BLaER1 (cell line): ENCODE measurements at regions not wholly inside any gene's neighbourhood (a gene's known extent, or its start where the extent isn't known, plus 50 kb on each side); places are given as distances from the start of the nearest gene placed in this dataset.

Experiments
- H3K27ac ChIP-seq: shearing (Covaris generic); formaldehyde crosslinking; 2 replicates; pipeline ENCODE4 v1.8.1; 2022
- H3K27me3 ChIP-seq: shearing (Covaris generic); formaldehyde crosslinking; 2 replicates; pipeline ENCODE4 v1.8.1; 2022
- H3K36me3 ChIP-seq: shearing (Covaris generic); formaldehyde crosslinking; 2 replicates; pipeline ENCODE4 v1.8.1; 2022
- H3K4me1 ChIP-seq: shearing (Covaris generic); formaldehyde crosslinking; 2 replicates; pipeline ENCODE4 v1.8.1; 2022
- H3K4me2 ChIP-seq: shearing (Covaris generic); formaldehyde crosslinking; 2 replicates; pipeline ENCODE4 v1.8.1; 2022
- H3K4me3 ChIP-seq: shearing (Covaris generic); formaldehyde crosslinking; 2 replicates; pipeline ENCODE4 v1.8.1; 2022
- H3K9ac ChIP-seq: shearing (Covaris generic); formaldehyde crosslinking; 2 replicates; pipeline ENCODE4 v1.8.1; 2022
- H3K9me3 ChIP-seq: shearing (Covaris generic); formaldehyde crosslinking; 2 replicates; pipeline ENCODE4 v1.8.1; 2022
- H4K20me1 ChIP-seq: shearing (Covaris generic); formaldehyde crosslinking; 2 replicates; pipeline ENCODE4 v1.8.1; 2022
- Cebpa-rat ChIP-seq: shearing (Covaris generic); IDR thresholded peaks from 2 replicates; pipeline ENCODE4 v1.8.1; 2022

DNA sequence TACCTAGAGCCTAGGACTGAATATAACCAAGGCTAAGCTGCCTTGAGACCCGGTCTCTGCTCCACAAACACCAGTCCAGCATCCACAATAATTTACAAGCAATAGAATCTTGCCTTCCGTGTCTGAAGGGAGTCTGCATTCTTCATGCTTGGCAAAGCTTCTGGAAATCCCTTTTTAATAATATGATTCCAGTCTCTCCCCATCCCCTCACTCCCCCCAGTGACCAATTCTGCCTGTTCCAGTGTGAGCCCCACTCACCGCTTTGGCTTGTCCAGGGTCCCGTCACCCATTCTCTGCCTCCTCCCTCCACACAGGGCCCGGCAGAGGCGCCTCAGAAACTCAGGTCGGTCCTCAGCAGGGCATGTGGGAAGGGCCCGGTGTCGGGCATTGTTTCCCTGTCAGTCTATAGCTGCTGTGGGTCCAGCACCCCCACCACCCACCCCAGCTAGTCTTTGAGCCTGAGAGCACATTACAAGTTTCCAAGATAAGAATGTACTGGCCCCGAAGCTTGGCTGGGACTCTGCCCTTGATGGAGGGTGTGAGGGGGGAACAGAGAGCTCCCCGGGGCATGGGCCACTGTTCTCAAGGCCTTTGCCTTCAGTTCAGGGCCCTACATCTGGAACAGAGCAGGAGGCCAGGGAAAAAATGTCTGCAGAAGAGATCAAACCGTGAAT lies 129.7 kb upstream of the MYCN start:
- no peak overlapping the region for H3K9ac ChIP-seq
- peaks cover 13% of the 10 kb centered on the region for H3K4me1 ChIP-seq
- no peak for TF ChIP-seq Cebpa-rat
- no peaks in the 10 kb centered on the region for H4K20me1 ChIP-seq
- no peak overlapping the region for H3K27ac ChIP-seq
- no peak overlapping the region for H3K4me2 ChIP-seq
- H3K4me3 ChIP-seq: no peak overlapping the region
- no peaks in the 10 kb centered on the region for H3K9me3 ChIP-seq
- H3K27me3 ChIP-seq: no peaks in the 10 kb centered on the region
- no peaks in the 10 kb centered on the region for H3K36me3 ChIP-seq

DNA sequence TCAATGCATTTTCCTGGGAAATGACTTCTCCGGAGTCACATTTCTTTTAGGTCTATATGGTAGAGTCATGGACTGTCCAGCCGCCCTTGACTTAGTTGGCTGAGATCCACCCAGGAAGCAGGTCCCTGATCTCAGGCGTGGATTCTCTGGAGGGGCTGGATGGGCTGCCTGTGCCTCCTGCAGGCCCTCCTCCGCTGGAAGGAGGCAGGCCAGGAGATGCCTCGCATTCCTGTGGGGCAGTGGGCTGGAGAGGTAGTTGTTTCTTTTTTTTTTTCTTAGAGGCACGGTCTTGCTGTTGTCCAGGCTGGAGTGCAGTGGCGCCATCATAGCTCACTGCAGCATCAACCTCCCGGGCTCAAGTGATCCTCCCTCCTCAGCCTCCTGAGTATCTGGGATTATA lies 129.0 kb upstream of the MYCN start:
- Histone ChIP-seq H3K9ac (no peak overlapping the region), H3K27me3 (no peaks in the 10 kb centered on the region), H3K27ac (no peak overlapping the region)

DNA sequence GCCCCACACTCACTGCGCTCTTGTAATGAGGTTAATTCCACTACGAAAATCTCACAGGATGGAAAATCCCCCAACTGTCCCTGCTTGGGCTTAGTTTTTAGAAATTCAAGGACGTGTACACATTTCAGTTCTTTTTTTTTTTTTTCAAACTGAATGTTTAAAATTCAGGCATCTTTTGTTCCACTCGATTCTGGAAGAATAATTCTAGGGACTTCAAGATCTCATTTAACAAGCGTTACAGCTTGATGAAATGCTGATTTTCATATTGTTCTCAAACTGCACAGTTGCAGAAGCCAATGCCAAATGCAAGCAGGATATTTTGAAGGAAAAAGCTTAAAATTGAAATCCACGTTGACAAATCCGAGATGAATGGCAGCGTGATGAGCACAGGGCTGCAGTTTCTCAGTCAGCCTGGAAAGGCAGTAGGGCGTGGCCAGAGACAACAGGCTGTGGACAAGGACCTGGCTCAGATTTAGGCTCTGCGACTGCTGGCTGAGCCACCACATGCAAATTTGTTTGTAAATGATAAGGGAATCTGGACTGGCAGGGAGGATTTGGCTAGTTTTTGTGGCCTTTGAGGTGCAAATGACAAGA lies 128.1 kb upstream of the MYCN start:
- Histone ChIP-seq H3K9me3 (no peaks in the 10 kb centered on the region), H3K36me3 (no peaks in the 10 kb centered on the region), H3K27ac (no peak overlapping the region), H3K4me2 (no peak overlapping the region), H3K27me3 (no peaks in the 10 kb centered on the region), H3K4me3 (no peak overlapping the region), H3K9ac (no peak overlapping the region), H3K4me1 (peaks cover 13% of the 10 kb centered on the region), H4K20me1 (no peaks in the 10 kb centered on the region)
- TF ChIP-seq Cebpa-rat: no peak

More for the DNA sequence above, 129.0 kb upstream of the MYCN start:
- no peaks in the 10 kb centered on the region for H4K20me1 ChIP-seq
- no peaks in the 10 kb centered on the region for H3K9me3 ChIP-seq
- H3K4me3 ChIP-seq: no peak overlapping the region
- H3K36me3 ChIP-seq: no peaks in the 10 kb centered on the region
- no peak for TF ChIP-seq Cebpa-rat
- H3K4me1 ChIP-seq: peaks cover 13% of the 10 kb centered on the region
- no peak overlapping the region for H3K4me2 ChIP-seq

DNA sequence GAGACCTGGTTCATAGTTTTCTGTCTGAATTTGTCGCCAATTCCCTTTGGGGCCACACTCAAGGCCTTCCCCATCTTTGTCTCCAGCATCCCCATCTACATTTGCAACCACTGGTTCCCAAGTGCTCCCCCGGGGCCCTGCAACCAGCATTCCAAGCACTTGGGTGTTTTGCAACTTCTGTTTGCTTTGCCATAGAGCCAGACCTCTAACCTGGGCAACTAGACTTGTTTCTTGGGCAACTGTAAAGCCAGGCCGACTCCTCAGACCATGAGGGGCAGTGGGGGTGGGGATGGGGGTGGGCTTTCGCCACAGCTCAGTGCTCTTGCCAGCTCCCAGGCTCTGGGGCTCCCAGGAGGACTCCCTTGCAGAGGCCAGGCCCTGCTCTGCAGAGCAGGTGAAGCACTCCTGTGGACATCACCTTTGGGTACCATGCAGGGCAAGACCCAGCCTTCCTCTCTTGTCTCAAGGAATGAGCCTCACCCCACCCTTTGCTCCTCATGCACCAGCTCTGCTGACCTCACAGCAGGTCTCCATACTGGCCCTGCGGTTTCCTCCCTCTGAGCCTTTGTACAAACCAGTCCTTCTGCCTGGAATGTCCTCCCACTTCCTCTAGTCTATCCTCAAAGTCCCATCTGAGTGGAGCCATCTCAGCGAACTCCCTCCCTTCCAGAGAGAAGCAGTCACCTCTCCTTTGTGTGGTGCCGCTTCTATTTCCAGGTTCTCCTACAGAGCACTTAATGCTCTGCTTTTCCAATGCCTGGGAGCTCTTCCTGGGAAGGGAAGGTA lies 126.7 kb upstream of the MYCN start:
- no peaks in the 10 kb centered on the region for H3K27me3 ChIP-seq

DNA sequence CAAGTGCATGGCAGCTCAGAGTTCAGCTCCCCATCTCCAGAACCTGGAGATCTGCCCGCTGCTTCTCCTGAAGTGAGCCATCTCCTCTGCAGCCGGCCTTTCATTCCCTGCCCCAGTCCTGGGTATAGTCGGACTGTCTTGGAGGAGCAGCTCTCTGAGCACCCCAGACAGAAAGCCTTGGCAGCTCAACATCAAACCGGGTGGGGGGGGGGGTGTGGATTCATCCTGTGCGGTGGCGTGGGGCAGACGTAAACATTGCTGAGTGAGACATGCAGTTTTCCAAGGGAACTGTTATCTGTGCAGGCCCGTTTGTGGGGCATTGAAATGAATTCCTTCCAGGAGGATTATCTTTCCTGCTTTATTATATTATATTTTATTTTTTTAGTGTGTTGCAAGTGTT lies 125.9 kb upstream of the MYCN start:
- no peak for TF ChIP-seq Cebpa-rat
- H3K27ac ChIP-seq: no peak overlapping the region
- no peaks in the 10 kb centered on the region for H3K4me1 ChIP-seq
- no peaks in the 10 kb centered on the region for H3K9me3 ChIP-seq
- no peak overlapping the region for H3K9ac ChIP-seq
- no peaks in the 10 kb centered on the region for H3K36me3 ChIP-seq
- no peak overlapping the region for H3K4me2 ChIP-seq
- H3K4me3 ChIP-seq: no peak overlapping the region
- no peaks in the 10 kb centered on the region for H4K20me1 ChIP-seq
- no peaks in the 10 kb centered on the region for H3K27me3 ChIP-seq

More for the DNA sequence above, 126.7 kb upstream of the MYCN start:
- Histone ChIP-seq H4K20me1 (no peaks in the 10 kb centered on the region), H3K4me3 (no peak overlapping the region), H3K27ac (no peak overlapping the region), H3K4me2 (no peak overlapping the region), H3K4me1 (peaks cover 6% of the 10 kb centered on the region), H3K9ac (no peak overlapping the region), H3K9me3 (no peaks in the 10 kb centered on the region), H3K36me3 (no peaks in the 10 kb centered on the region)
- TF ChIP-seq Cebpa-rat: no peak

DNA sequence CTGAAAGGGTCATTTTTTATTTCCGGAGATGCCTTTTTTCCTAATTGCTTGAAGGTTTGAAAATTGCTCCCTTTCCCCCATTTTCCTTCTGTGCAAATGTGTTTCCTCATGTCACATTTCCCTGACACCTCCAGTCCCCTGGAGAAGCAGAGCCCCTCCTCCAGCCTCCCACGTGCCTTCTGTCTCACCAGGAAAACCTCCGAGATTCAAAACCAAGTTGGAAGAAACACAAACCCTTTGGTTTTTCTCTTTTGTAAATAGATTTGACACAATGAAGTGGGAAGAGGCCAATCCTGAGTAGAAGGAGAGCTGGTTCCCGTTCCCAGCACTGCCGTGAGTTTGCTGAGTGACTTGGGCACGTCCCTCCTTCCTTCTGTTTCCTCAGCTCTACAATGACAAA lies 125.4 kb upstream of the MYCN start:
- no peak overlapping the region for H3K27ac ChIP-seq
- H3K9ac ChIP-seq: no peak overlapping the region
- H3K27me3 ChIP-seq: no peaks in the 10 kb centered on the region
- H4K20me1 ChIP-seq: no peaks in the 10 kb centered on the region
- H3K36me3 ChIP-seq: no peaks in the 10 kb centered on the region
- H3K4me3 ChIP-seq: no peak overlapping the region
- H3K4me1 ChIP-seq: no peaks in the 10 kb centered on the region
- TF ChIP-seq Cebpa-rat: no peak
- H3K9me3 ChIP-seq: no peaks in the 10 kb centered on the region
- no peak overlapping the region for H3K4me2 ChIP-seq

DNA sequence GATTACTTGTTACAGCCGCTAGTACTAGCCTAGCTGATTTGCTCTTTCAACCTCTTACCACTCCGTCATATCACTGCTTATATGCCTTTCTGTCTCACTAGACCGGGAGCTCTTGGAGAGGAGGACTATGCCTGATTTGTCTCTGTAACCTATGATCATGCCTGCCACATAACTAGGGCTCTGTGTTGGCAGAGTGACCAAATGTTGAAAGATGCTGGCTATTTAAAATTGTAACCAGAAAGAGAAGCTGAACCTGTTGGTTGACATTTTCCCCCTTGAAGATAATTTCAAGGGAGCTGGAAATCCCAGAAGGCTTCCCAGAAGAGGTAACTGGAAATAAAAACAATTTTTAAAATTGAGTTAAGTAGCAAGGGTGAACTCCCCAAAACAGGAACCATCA lies 124.1 kb upstream of the MYCN start:
- Histone ChIP-seq H3K27me3 (no peaks in the 10 kb centered on the region), H4K20me1 (no peaks in the 10 kb centered on the region), H3K4me1 (no peaks in the 10 kb centered on the region), H3K4me3 (no peak overlapping the region), H3K36me3 (no peaks in the 10 kb centered on the region), H3K27ac (no peak overlapping the region), H3K9ac (no peak overlapping the region), H3K4me2 (no peak overlapping the region), H3K9me3 (no peaks in the 10 kb centered on the region)
- TF ChIP-seq Cebpa-rat: no peak

DNA sequence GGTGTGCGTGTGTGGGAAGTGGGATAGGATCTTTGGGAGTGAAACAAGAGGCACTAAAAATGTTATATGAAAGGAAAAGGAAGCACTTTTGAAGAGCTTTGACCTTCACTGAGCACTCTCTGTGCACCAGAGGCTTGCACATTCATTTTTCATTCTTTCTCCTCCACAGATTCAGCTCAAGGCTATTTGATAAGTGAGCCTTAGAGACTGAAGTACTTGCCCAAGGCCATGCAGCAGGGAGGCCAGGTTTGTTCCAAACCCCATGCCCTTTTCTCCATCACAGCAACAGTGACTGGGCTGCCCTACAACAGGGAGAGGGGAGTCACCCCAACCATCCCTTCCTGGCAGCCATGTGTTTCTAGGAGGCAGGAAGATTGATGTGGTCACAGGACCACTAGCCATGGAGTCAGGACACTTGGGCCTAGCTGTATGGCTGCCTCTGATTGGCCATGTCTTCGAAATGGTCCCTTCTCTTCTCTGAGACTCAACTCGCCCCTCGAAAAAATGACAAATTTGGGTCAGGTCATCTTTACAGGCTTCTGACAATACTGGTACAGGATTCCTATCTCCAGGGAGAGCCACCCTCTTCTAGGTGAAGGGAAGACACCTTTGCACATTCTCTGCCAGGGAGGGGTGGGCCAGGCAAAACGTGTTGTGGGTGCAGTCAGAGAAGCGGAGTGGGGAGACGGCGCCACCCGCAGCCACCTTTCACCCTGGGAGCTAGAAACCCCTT lies 123.5 kb upstream of the MYCN start:
- TF ChIP-seq Cebpa-rat: no peak
- Histone ChIP-seq H3K27me3 (no peaks in the 10 kb centered on the region), H3K36me3 (no peaks in the 10 kb centered on the region), H3K9me3 (no peaks in the 10 kb centered on the region), H3K4me1 (no peaks in the 10 kb centered on the region), H3K4me2 (no peak overlapping the region), H3K4me3 (no peak overlapping the region), H4K20me1 (no peaks in the 10 kb centered on the region), H3K27ac (no peak overlapping the region), H3K9ac (no peak overlapping the region)

DNA sequence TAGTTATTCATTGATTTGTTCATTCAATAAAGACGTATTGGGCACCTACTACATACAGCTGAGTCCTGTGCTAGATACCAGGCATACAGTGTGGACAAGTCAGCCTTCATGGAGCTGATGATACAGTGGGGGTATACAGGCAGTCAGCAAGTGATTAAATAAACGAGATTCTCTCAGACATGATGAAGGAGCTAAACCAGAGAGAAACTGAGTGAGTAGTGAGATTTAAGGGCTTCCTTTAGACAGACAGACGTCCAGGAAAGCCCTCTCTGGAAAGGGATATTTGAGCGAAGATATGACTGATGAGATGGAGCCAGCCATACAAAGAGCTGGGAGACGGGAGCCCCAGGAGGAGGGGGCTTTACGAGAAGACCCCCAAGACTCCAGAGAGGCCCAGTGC lies 122.6 kb upstream of the MYCN start:
- H4K20me1 ChIP-seq: no peaks in the 10 kb centered on the region

More for the DNA sequence above, 122.6 kb upstream of the MYCN start:
- TF ChIP-seq Cebpa-rat: no peak
- Histone ChIP-seq H3K27me3 (no peaks in the 10 kb centered on the region), H3K4me2 (no peak overlapping the region), H3K36me3 (no peaks in the 10 kb centered on the region), H3K9me3 (no peaks in the 10 kb centered on the region), H3K4me1 (no peaks in the 10 kb centered on the region), H3K27ac (no peak overlapping the region), H3K9ac (no peak overlapping the region), H3K4me3 (no peak overlapping the region)
